SK-N-SH treated with all-trans-retinoic acid at 6 μM for 48 hours (cell line): ENCODE measurements at regions not wholly inside any gene's neighbourhood (a gene's known extent, or its start where the extent isn't known, plus 50 kb on each side); places are given as distances from the start of the nearest gene placed in this dataset.

Experiments used
- ATAC-seq: fragments of 200-7000 bp; cut with Tn5 transposase; 3 replicates; pipeline ENCODE4 v1.9.1; 2020; ENCODE audit warnings: mild to moderate bottlenecking, moderate library complexity
- ARNTL ChIP-seq: fragments of 450-650 bp; formaldehyde crosslinking; IDR thresholded peaks from 2 replicates; pipeline ENCODE4 v1.5.0; 2020; ENCODE audit warnings: low read depth, mild to moderate bottlenecking, moderate library complexity, borderline replicate concordance
- CREB5 ChIP-seq: fragments of 250-450 bp; sonication (Bioruptor Pico); IDR thresholded peaks from 2 replicates; pipeline ENCODE4 v1.5.1; 2020; ENCODE audit warnings: low read depth, mild to moderate bottlenecking, moderate library complexity
- CSDC2 ChIP-seq: fragments of 250-450 bp; sonication (Bioruptor Pico); IDR thresholded peaks from 2 replicates; pipeline ENCODE4 v1.5.0; 2020; ENCODE audit warnings: mild to moderate bottlenecking, moderate library complexity
- ESRRG ChIP-seq: fragments of 250-450 bp; sonication (Bioruptor Pico); IDR thresholded peaks from 2 replicates; pipeline ENCODE4 v1.6.1; 2021; ENCODE audit warnings: mild to moderate bottlenecking
- GLIS3 ChIP-seq: fragments of 250-450 bp; sonication (Bioruptor Pico); IDR thresholded peaks from 2 replicates; pipeline ENCODE4 v1.5.0; 2020; ENCODE audit warnings: mild to moderate bottlenecking, moderate library complexity
- ISL1 ChIP-seq: fragments of 250-450 bp; sonication (Bioruptor Pico); IDR thresholded peaks from 2 replicates; pipeline ENCODE4 v2.1.2; 2022; ENCODE audit warnings: mild to moderate bottlenecking, moderate library complexity
- OSR1 ChIP-seq: fragments of 250-450 bp; sonication (Bioruptor Pico); IDR thresholded peaks from 2 replicates; pipeline ENCODE4 v1.8.0; 2022; ENCODE audit warnings: moderate library complexity, mild to moderate bottlenecking, inconsistent platforms
- PPARA ChIP-seq: fragments of 250-450 bp; sonication (Bioruptor Pico); IDR thresholded peaks from 2 replicates; pipeline ENCODE4 v1.5.0; 2020; ENCODE audit warnings: mild to moderate bottlenecking, borderline replicate concordance
- RARB ChIP-seq: fragments of 250-450 bp; sonication (Bioruptor Pico); IDR thresholded peaks from 2 replicates; pipeline ENCODE4 v1.8.0; 2021; ENCODE audit warnings: mild to moderate bottlenecking, moderate library complexity
- SNAI2 ChIP-seq: fragments of 250-450 bp; sonication (Bioruptor Pico); IDR thresholded peaks from 2 replicates; pipeline ENCODE4 v1.5.0; 2020; ENCODE audit warnings: mild to moderate bottlenecking, moderate library complexity
- TCF4 ChIP-seq: fragments of 250-450 bp; sonication (Bioruptor Pico); IDR thresholded peaks from 2 replicates; pipeline ENCODE4 v1.8.0; 2021; ENCODE audit warnings: mild to moderate bottlenecking, moderate library complexity, borderline replicate concordance
- TOX ChIP-seq: fragments of 250-450 bp; sonication (Bioruptor Pico); IDR thresholded peaks from 2 replicates; pipeline ENCODE4 v1.8.0; 2021; ENCODE audit warnings: mild to moderate bottlenecking, moderate library complexity, borderline replicate concordance
- TSHZ2 ChIP-seq: fragments of 250-450 bp; sonication (Bioruptor Pico); IDR thresholded peaks from 2 replicates; pipeline ENCODE4 v1.5.0; 2020; ENCODE audit warnings: mild to moderate bottlenecking, moderate library complexity
- ZC3H10 ChIP-seq: fragments of 250-450 bp; sonication (Bioruptor Pico); IDR thresholded peaks from 2 replicates; pipeline ENCODE4 v1.5.1; 2021; ENCODE audit warnings: mild to moderate bottlenecking, moderate library complexity
- ZFP3 ChIP-seq: fragments of 250-450 bp; sonication (Bioruptor Pico); IDR thresholded peaks from 2 replicates; pipeline ENCODE4 v1.5.0; 2020; ENCODE audit warnings: mild to moderate bottlenecking, moderate library complexity
- ZFP30 ChIP-seq: fragments of 450-650 bp; formaldehyde crosslinking; IDR thresholded peaks from 2 replicates; pipeline ENCODE4 v1.5.0; 2022; ENCODE audit warnings: mild to moderate bottlenecking, moderate library complexity
- ZNF565 ChIP-seq: fragments of 450-650 bp; formaldehyde crosslinking; conservative IDR thresholded peaks from 2 replicates; pipeline ENCODE4 v1.5.0; 2020; ENCODE audit warnings: low read depth, mild to moderate bottlenecking, moderate library complexity
- ZNF70 ChIP-seq: fragments of 450-650 bp; formaldehyde crosslinking; IDR thresholded peaks from 2 replicates; pipeline ENCODE4 v1.5.0; 2020; ENCODE audit warnings: mild to moderate bottlenecking, moderate library complexity
- ZNF8 ChIP-seq: fragments of 450-650 bp; formaldehyde crosslinking; IDR thresholded peaks from 2 replicates; pipeline ENCODE4 v1.5.0; 2020; ENCODE audit warnings: mild to moderate bottlenecking, moderate library complexity
- TF ChIP-seq, protein P1 (sequence below): fragments of 250-450 bp; sonication (Bioruptor Pico); IDR thresholded peaks from 2 replicates; pipeline ENCODE4 v1.5.1; 2021; ENCODE audit warnings: mild to moderate bottlenecking, moderate library complexity
- TF ChIP-seq, protein P2 (sequence below): fragments of 250-450 bp; sonication (Bioruptor Pico); IDR thresholded peaks from 2 replicates; pipeline ENCODE4 v1.8.0; 2021; ENCODE audit warnings: low read depth, mild to moderate bottlenecking, moderate library complexity, borderline replicate concordance
- TF ChIP-seq, protein P3 (sequence below): fragments of 250-450 bp; sonication (Bioruptor Pico); IDR thresholded peaks from 2 replicates; pipeline ENCODE4 v1.8.0; 2020; ENCODE audit warnings: mild to moderate bottlenecking, moderate library complexity, borderline replicate concordance

DNA sequence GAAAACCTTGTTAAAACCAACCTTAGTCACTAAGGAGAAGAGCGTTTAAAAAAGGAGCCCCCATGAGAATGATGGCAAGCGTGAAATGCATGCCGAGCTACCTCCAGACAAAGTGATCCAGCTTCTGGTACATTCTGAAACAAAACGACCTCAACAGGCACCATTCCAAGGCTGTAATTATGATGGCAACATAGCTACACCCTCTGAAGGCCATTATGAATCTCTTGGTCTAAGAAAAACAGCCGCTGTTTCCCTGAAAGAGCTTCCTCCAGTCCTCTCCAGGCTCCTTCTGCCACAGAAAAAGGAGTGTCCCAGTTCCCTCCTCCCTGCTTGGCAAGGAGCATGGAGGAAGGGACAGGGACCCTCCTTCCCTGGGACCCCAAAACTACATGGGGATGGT lies 50.0 kb upstream of the ABLIM1 start:
- TF ChIP-seq ZNF70 (CRISPR knock-in tag) (no peak), TCF4 (CRISPR knock-in tag) (no peak), ARNTL (CRISPR knock-in tag) (no peak), ZC3H10 (no peak), CREB5 (no peak), CSDC2 (CRISPR knock-in tag) (no peak), ESRRG (CRISPR knock-in tag) (no peak), GLIS3 (CRISPR knock-in tag) (no peak), ZNF8 (CRISPR knock-in tag) (no peak), PPARA (CRISPR knock-in tag) (no peak), ZFP30 (no peak), TSHZ2 (CRISPR knock-in tag) (no peak), SNAI2 (CRISPR knock-in tag) (no peak), ZNF565 (CRISPR knock-in tag) (no peak), TOX (CRISPR knock-in tag) (no peak)
- TF ChIP-seq, protein P1, sequence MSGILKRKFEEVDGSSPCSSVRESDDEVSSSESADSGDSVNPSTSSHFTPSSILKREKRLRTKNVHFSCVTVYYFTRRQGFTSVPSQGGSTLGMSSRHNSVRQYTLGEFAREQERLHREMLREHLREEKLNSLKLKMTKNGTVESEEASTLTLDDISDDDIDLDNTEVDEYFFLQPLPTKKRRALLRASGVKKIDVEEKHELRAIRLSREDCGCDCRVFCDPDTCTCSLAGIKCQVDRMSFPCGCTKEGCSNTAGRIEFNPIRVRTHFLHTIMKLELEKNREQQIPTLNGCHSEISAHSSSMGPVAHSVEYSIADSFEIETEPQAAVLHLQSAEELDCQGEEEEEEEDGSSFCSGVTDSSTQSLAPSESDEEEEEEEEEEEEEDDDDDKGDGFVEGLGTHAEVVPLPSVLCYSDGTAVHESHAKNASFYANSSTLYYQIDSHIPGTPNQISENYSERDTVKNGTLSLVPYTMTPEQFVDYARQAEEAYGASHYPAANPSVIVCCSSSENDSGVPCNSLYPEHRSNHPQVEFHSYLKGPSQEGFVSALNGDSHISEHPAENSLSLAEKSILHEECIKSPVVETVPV (CRISPR knock-in tag): no peak
- TF ChIP-seq, protein P2, sequence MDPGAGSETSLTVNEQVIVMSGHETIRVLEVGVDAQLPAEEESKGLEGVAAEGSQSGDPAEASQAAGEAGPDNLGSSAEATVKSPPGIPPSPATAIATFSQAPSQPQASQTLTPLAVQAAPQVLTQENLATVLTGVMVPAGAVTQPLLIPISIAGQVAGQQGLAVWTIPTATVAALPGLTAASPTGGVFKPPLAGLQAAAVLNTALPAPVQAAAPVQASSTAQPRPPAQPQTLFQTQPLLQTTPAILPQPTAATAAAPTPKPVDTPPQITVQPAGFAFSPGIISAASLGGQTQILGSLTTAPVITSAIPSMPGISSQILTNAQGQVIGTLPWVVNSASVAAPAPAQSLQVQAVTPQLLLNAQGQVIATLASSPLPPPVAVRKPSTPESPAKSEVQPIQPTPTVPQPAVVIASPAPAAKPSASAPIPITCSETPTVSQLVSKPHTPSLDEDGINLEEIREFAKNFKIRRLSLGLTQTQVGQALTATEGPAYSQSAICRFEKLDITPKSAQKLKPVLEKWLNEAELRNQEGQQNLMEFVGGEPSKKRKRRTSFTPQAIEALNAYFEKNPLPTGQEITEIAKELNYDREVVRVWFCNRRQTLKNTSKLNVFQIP (CRISPR knock-in tag): no peak
- TF ChIP-seq, protein P3, sequence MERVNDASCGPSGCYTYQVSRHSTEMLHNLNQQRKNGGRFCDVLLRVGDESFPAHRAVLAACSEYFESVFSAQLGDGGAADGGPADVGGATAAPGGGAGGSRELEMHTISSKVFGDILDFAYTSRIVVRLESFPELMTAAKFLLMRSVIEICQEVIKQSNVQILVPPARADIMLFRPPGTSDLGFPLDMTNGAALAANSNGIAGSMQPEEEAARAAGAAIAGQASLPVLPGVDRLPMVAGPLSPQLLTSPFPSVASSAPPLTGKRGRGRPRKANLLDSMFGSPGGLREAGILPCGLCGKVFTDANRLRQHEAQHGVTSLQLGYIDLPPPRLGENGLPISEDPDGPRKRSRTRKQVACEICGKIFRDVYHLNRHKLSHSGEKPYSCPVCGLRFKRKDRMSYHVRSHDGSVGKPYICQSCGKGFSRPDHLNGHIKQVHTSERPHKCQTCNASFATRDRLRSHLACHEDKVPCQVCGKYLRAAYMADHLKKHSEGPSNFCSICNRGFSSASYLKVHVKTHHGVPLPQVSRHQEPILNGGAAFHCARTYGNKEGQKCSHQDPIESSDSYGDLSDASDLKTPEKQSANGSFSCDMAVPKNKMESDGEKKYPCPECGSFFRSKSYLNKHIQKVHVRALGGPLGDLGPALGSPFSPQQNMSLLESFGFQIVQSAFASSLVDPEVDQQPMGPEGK (CRISPR knock-in tag): no peak
- TF ChIP-seq, all 23 proteins: peak for 0

GRCh38 chr10:114708717-114709335 lies 50.8 kb upstream of the ABLIM1 start:
- ATAC-seq: peak; percentile 87
- TF ChIP-seq, protein P2 (CRISPR knock-in tag): no peak
- TF ChIP-seq RARB: no peak
- no peak for TF ChIP-seq PPARA (CRISPR knock-in tag)
- no peak for TF ChIP-seq SNAI2 (CRISPR knock-in tag)
- no peak for TF ChIP-seq ESRRG (CRISPR knock-in tag)
- no peak for TF ChIP-seq CSDC2 (CRISPR knock-in tag)
- TF ChIP-seq ZFP30: no peak
- TF ChIP-seq ZFP3 (CRISPR knock-in tag): no peak
- TF ChIP-seq ZNF70 (CRISPR knock-in tag): no peak
- TF ChIP-seq ZNF8 (CRISPR knock-in tag): no peak
- TF ChIP-seq ISL1 (CRISPR knock-in tag): no peak
- TF ChIP-seq, protein P1 (CRISPR knock-in tag): no peak
- no peak for TF ChIP-seq OSR1 (CRISPR knock-in tag)
- TF ChIP-seq ARNTL (CRISPR knock-in tag): no peak
- TF ChIP-seq, protein P3 (CRISPR knock-in tag): no peak
- no peak for TF ChIP-seq ZC3H10

More for the DNA sequence above, 50.0 kb upstream of the ABLIM1 start:
- no peak for ATAC-seq
